ENCODE measurements at regions not wholly inside any gene's neighbourhood (a gene's known extent, or its start where the extent isn't known, plus 50 kb on each side); places are given as distances from the start of the nearest gene placed in this dataset.

DNA sequence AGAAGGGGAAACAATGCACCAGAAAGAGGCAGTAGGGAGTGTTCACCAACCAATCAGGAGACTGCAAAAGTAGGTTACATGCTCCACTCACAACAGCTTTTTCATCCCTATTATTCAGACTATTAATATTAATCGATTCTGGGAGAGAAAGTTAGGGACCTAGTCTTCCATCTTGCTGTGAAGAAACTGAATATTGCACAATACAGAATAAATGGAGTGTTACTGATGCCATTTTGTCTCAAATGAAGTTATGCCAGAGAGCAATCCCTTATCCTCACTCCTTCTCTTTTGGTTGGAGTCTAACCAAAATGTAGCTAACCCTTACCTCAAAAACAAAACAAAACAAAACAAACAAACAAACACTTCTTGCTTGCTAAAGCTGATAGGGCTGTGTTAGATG, 1120.9 kb upstream of the GYPC start:
- TF ChIP-seq CTCF (conservative IDR thresholded peaks at IDR 0.05; ENCODE audit: low read depth, low read length), result no peak
- no peak for TF ChIP-seq EZH2 (IDR thresholded peaks at IDR 0.05; ENCODE audit: borderline replicate concordance, low read depth, low read length, poor library complexity, severe bottlenecking)
